GM12878 (cell line): ENCODE measurements at regions not wholly inside any gene's neighbourhood (a gene's known extent, or its start where the extent isn't known, plus 50 kb on each side); places are given as distances from the start of the nearest gene placed in this dataset.

Source experiments
- ATAC-seq: fragments of 200-7000 bp; cut with Tn5 transposase; 3 replicates; pipeline ENCODE4 v1.9.1; 2020; ENCODE audit warnings: mild to moderate bottlenecking, moderate library complexity
- BruUV-seq: library from RNA; stranded (reverse); fragments of 400-500 nt; replicated peaks from 2 replicates; lab custom pipeline; 2021; lab: Mats Ljungman, UMichigan
- CTCF ChIA-PET: fragments of 300-600 bp; sonication (Branson Sonifier 250); formaldehyde crosslinking; extraction: SDS; loops from one replicate; lab custom pipeline; 2021; ENCODE audit warnings: inconsistent platforms; lab: Yijun Ruan, JAX
- POLR2A ChIA-PET: fragments of 350-600 bp; formaldehyde crosslinking; extraction: SDS; loops from one replicate; lab custom pipeline; 2021; ENCODE audit warnings: inconsistent platforms; lab: Charles Lee
- RAD21 ChIA-PET: fragments of 300-600 bp; sonication (Branson Sonifier 250); formaldehyde crosslinking; loops from one replicate; lab custom pipeline; 2023; ENCODE audit warnings: antibody characterized with exemption; ENCODE audit not compliant: unreplicated experiment; lab: Charles Lee
- SMC1A ChIA-PET: fragments of 300-600 bp; sonication (Branson Sonifier 250); formaldehyde crosslinking; loops from one replicate; lab custom pipeline; 2023; ENCODE audit not compliant: unreplicated experiment, uncharacterized antibody; lab: Charles Lee
- DNase-seq: peaks from one replicate; pipeline ENCODE4 v3.0.0-alpha.2; 2011; ENCODE audit warnings: low read depth, low spot score
- FAIRE-seq: peaks from 3 replicates; lab custom pipeline; 2011; peaks lifted over from hg19 to GRCh38; lab: Jason Lieb, UNC
- H2AFZ ChIP-seq: 2 replicates; pipeline ENCODE4 v1.6.0; 2011; ENCODE audit warnings: low read depth, low read length, control low read depth; ENCODE audit not compliant: control insufficient read depth
- H3K27ac ChIP-seq: 2 replicates; pipeline ENCODE4 v1.5.1; 2011; ENCODE audit warnings: control low read depth; ENCODE audit not compliant: control insufficient read depth, insufficient read depth
- H3K27me3 ChIP-seq, 2 experiments: replicated peaks in 1 of 2; 2 replicates each; pipeline versions ENCODE4 v1.6.0 to v1.6.1; 2011; ENCODE audit warnings: low read length in 1 of 2; ENCODE audit not compliant: control insufficient read depth in 2 of 2, insufficient read depth in 2 of 2
- H3K36me3 ChIP-seq, 2 experiments: 2 replicates each; pipeline ENCODE4 v1.5.1; 2011; ENCODE audit warnings: low read length in 1 of 2; ENCODE audit not compliant: control insufficient read depth in 2 of 2, insufficient read depth in 2 of 2
- H3K4me1 ChIP-seq: 2 replicates; pipeline ENCODE4 v1.6.1; 2011; ENCODE audit warnings: mild to moderate bottlenecking, low read length, moderate library complexity, mixed read lengths; ENCODE audit not compliant: control insufficient read depth, insufficient read depth
- H3K4me2 ChIP-seq: 2 replicates; pipeline ENCODE4 v1.6.0; 2011; ENCODE audit warnings: control low read depth; ENCODE audit not compliant: control insufficient read depth, insufficient read depth
- H3K4me3 ChIP-seq: fragments of 200-600 bp; sonication (generic); 2 replicates; pipeline ENCODE4 v1.5.1; 2016
- H3K79me2 ChIP-seq: 2 replicates; pipeline ENCODE4 v1.6.0; 2011; ENCODE audit warnings: low read length; ENCODE audit not compliant: control insufficient read depth, insufficient read depth
- H3K9ac ChIP-seq: 2 replicates; pipeline ENCODE4 v1.8.0; 2011; ENCODE audit warnings: low read length, control low read depth, mixed read lengths; ENCODE audit not compliant: control insufficient read depth, insufficient read depth
- H3K9me3 ChIP-seq: replicated peaks from 3 replicates; pipeline ENCODE4 v1.5.1; 2011; ENCODE audit warnings: mild to moderate bottlenecking, low read length; ENCODE audit not compliant: control insufficient read depth, insufficient read depth
- H4K20me1 ChIP-seq: 2 replicates; pipeline ENCODE4 v1.6.0; 2011; ENCODE audit not compliant: control insufficient read depth, insufficient read depth
- EGR1 ChIP-seq, 2 experiments: IDR thresholded peaks; 1 replicate in 1 of 2; 2 replicates in 1 of 2; pipeline ENCODE4 v1.6.1; 2011 to 2012; ENCODE audit warnings: low read depth in 2 of 2, low read length in 2 of 2, borderline replicate concordance in 1 of 2, mild to moderate bottlenecking in 1 of 2, moderate library complexity in 1 of 2
- IKZF1 ChIP-seq: fragments of 450-650 bp; conservative IDR thresholded peaks from 2 replicates; pipeline ENCODE4 v1.6.1; 2017; ENCODE audit warnings: antibody characterized with exemption, mild to moderate bottlenecking
- IKZF2 ChIP-seq, 2 experiments: fragments of 450-650 bp; IDR thresholded peaks; 2 replicates each; pipeline ENCODE4 v1.6.1; 2017; ENCODE audit warnings: mild to moderate bottlenecking in 2 of 2, moderate library complexity in 2 of 2
- MEF2B ChIP-seq: fragments of 450-650 bp; IDR thresholded peaks from 2 replicates; pipeline ENCODE4 v1.6.1; 2018; ENCODE audit warnings: mild to moderate bottlenecking, moderate library complexity; ENCODE audit not compliant: partially characterized antibody, poor library complexity, severe bottlenecking
- NR2C2 ChIP-seq: IDR thresholded peaks from 2 replicates; pipeline ENCODE4 v1.6.1; 2011; ENCODE audit warnings: borderline replicate concordance, low read depth; ENCODE audit not compliant: control insufficient read depth, insufficient read length
- NR2F1 ChIP-seq: fragments of 450-650 bp; conservative IDR thresholded peaks from 2 replicates; pipeline ENCODE4 v1.6.1; 2017; ENCODE audit warnings: mild to moderate bottlenecking
- RAD21 ChIP-seq: IDR thresholded peaks from 2 replicates; pipeline ENCODE4 v1.6.1; 2011; ENCODE audit warnings: mild to moderate bottlenecking, low read depth, low read length, moderate library complexity; ENCODE audit not compliant: insufficient read depth
- SMC3 ChIP-seq: IDR thresholded peaks from 2 replicates; pipeline ENCODE4 v1.6.1; 2011; ENCODE audit warnings: low read length, improper control_type of control experiment, borderline replicate concordance
- TAF1 ChIP-seq: IDR thresholded peaks from 2 replicates; pipeline ENCODE4 v1.6.1; 2011; ENCODE audit warnings: mild to moderate bottlenecking, low read depth, low read length, borderline replicate concordance
- ZBTB11 ChIP-seq: fragments of 450-650 bp; formaldehyde crosslinking; IDR thresholded peaks from 2 replicates; pipeline ENCODE4 v1.5.0; 2022; ENCODE audit warnings: mild to moderate bottlenecking, missing genetic modification characterization
- ZBTB40 ChIP-seq: fragments of 450-650 bp; IDR thresholded peaks from 2 replicates; pipeline ENCODE4 v1.6.1; 2016; ENCODE audit warnings: mild to moderate bottlenecking, moderate library complexity, borderline replicate concordance
- ZZZ3 ChIP-seq: IDR thresholded peaks from 2 replicates; pipeline ENCODE4 v1.6.1; 2011; ENCODE audit warnings: low read depth; ENCODE audit not compliant: control insufficient read depth, insufficient read length
- WGBS: methylation state at CpG from one replicate; pipeline ENCODE4 v1.1.6; 2016; ENCODE audit warnings: low lambda C conversion rate; ENCODE audit not compliant: insufficient replicate concordance, insufficient coverage; ENCODE audit errors: missing lambda C conversion rate; 5-methylcytosine and 5-hydroxymethylcytosine counted together
- in situ Hi-C: fragments of 300-500 bp; cut with MboI; formaldehyde crosslinking; loops from 9 replicates; pipeline ENCODE4 v1.14.3; 2018; ENCODE audit warnings: mixed read lengths
- intact Hi-C: fragments of 100-400 bp; cut with micrococcal nuclease; formaldehyde crosslinking; loops from one replicate; pipeline ENCODE4 v1.14.2; 2022; ENCODE audit not compliant: unreplicated experiment

GRCh38 chr3:95971573-95971972 is 842.8 kb upstream of the EPHA6 start (continued):
- TF ChIP-seq NR2C2 (no peak), TAF1 (no peak), IKZF1 (no peak)

DNA sequence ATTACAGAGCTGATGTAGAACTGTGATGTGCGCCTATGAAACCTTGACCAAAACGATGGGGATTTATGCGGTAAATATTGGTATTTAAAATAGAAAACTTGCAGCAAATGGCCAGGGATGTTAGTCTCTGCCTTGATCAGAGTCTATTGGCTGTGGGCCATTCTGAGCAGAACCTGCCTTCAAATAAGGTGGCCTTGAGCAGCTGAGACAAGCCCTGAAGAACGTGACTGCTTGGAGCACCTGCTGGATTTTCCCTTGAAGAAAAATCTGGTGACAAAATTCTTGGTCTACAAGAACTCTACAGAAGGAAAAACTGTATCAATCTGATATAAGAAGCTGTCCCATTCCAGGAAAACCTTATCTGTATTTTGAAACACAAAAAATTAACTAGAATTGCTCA is 820.1 kb upstream of the EPHA6 start:
- no peaks in the 10 kb centered on the region for H3K4me1 ChIP-seq
- H3K27ac ChIP-seq = no peak overlapping the region
- in situ Hi-C loops = no loop called here
- POLR2A ChIA-PET = no interaction called here
- DNase-seq (no peak), FAIRE-seq (no peak), ATAC-seq (no peak)
- H4K20me1 ChIP-seq = no peaks in the 10 kb centered on the region
- no peaks in the 10 kb centered on the region for H3K36me3 ChIP-seq
- no peak overlapping the region for H3K4me3 ChIP-seq
- no peak overlapping the region for H3K4me2 ChIP-seq
- no peak overlapping the region for H2AFZ ChIP-seq
- H3K9me3 ChIP-seq = no peaks in the 10 kb centered on the region
- RAD21 ChIA-PET = no interaction called here
- SMC1A ChIA-PET = interaction anchor here (1.0 kb wide), 1 partner anchor 8 kb away, joined by 3 read pairs; no protein-coding TSS in a partner anchor
- TF ChIP-seq ZZZ3 = no peak
- no peak for TF ChIP-seq NR2F1
- no peak for TF ChIP-seq ZBTB11 (CRISPR knock-in tag)
- no peak for TF ChIP-seq EGR1 (IDR thresholded peaks at IDR 0.05; ENCODE audit: borderline replicate concordance in 1 of 2, low read depth in 2 of 2, low read length in 2 of 2)
- TF ChIP-seq MEF2B = no peak
- TF ChIP-seq ZBTB40 = no peak
- TF ChIP-seq SMC3 = no peak
- TF ChIP-seq IKZF2 (IDR thresholded peaks at IDR 0.05) = no peak
- TF ChIP-seq RAD21 = no peak
- CTCF ChIA-PET = no interaction called here
- H3K79me2 ChIP-seq = no peaks in the 10 kb centered on the region
- intact Hi-C loops = no loop called here
- no TSS peak for BruUV-seq
- WGBS = 34% methylated on average over 4 of the region's 4 CpGs
- H3K27me3 ChIP-seq = no peaks in the 10 kb centered on the region
- no peak overlapping the region for H3K9ac ChIP-seq
